ENCODE measurements at regions not wholly inside any gene's neighbourhood (a gene's known extent, or its start where the extent isn't known, plus 50 kb on each side); places are given as distances from the start of the nearest gene placed in this dataset.
"Not testable (repeated sequence)": the region's sequence is repeated elsewhere in the genome, so short reads cannot be mapped to it uniquely, and the experiment has no call there.

- peaks cover 50 to 53% of the 10 kb centered on the region in 2 donors for H3K27me3 Mint-ChIP-seq
- no peak overlapping the region for H3K27ac Mint-ChIP-seq
- no peaks in the 10 kb centered on the region for H3K36me3 Mint-ChIP-seq (ENCODE audit: insufficient read depth)
- ATAC-seq (replicated peaks), result no peak
- no peaks in the 10 kb centered on the region for H3K4me1 Mint-ChIP-seq (ENCODE audit: low read depth in 2 of 2)
- no peak for DNase-seq
- peaks cover 0 to 2% of the 10 kb centered on the region in 2 donors for H3K9me3 Mint-ChIP-seq
- H3K4me3 Mint-ChIP-seq, result no peak overlapping the region
These were observed 120.7 kb upstream of the WNT7A start for GRCh38 chr3:14000556-14000955.

- Mint-ChIP-seq H3K4me1 (ENCODE audit: low read depth in 2 of 2) (no peaks in the 10 kb centered on the region), H3K36me3 (ENCODE audit: insufficient read depth) (no peaks in the 10 kb centered on the region), H3K27ac (no peak overlapping the region), H3K9me3 (peaks cover 0 to 2% of the 10 kb centered on the region in 2 donors), H3K27me3 (peaks cover 47 to 50% of the 10 kb centered on the region in 2 donors), H3K4me3 (no peak overlapping the region)
- no peak for ATAC-seq (replicated peaks)
- DNase-seq, result no peak
These were observed 119.0 kb upstream of the WNT7A start for GRCh38 chr3:13998831-13999230.

GRCh38 chr3:13995216-13995615, 115.3 kb upstream of the WNT7A start:
- H3K4me1 Mint-ChIP-seq (ENCODE audit: low read depth in 2 of 2); H3K36me3 Mint-ChIP-seq (ENCODE audit: insufficient read depth); ATAC-seq (replicated peaks); DNase-seq; H3K27ac Mint-ChIP-seq; H3K9me3 Mint-ChIP-seq; H3K4me3 Mint-ChIP-seq: not testable (repeated sequence)
- H3K27me3 Mint-ChIP-seq, result peaks cover 36 to 40% of the 10 kb centered on the region in 2 donors

GRCh38 chr3:13988925-13989324, 109.1 kb upstream of the WNT7A start:
- not testable (repeated sequence) for H3K27ac Mint-ChIP-seq

GRCh38 chr3:13976469-13976868, 96.6 kb upstream of the WNT7A start:
- no peak for DNase-seq
- Mint-ChIP-seq H3K9me3 (peaks cover 0 to 6% of the 10 kb centered on the region in 2 donors), H3K27me3 (peaks cover 13 to 31% of the 10 kb centered on the region in 2 donors), H3K36me3 (ENCODE audit: insufficient read depth) (no peaks in the 10 kb centered on the region), H3K4me3 (no peak overlapping the region), H3K4me1 (ENCODE audit: low read depth in 2 of 2) (no peaks in the 10 kb centered on the region), H3K27ac (no peak overlapping the region)
- no peak for ATAC-seq (replicated peaks)

More at GRCh38 chr3:13988925-13989324, 109.1 kb upstream of the WNT7A start:
- H3K27me3 Mint-ChIP-seq, result peaks cover 41% of the 10 kb centered on the region in 2 donors
- H3K9me3 Mint-ChIP-seq; ATAC-seq (replicated peaks); DNase-seq; H3K4me1 Mint-ChIP-seq (ENCODE audit: low read depth in 2 of 2); H3K4me3 Mint-ChIP-seq; H3K36me3 Mint-ChIP-seq (ENCODE audit: insufficient read depth): not testable (repeated sequence)

- H3K27me3 Mint-ChIP-seq, result peaks cover 13 to 36% of the 10 kb centered on the region in 2 donors
- ATAC-seq (replicated peaks) (no peak), DNase-seq (no peak)
- no peaks in the 10 kb centered on the region for H3K36me3 Mint-ChIP-seq (ENCODE audit: insufficient read depth)
- peaks cover 0 to 8% of the 10 kb centered on the region in 2 donors for H3K9me3 Mint-ChIP-seq
- H3K27ac Mint-ChIP-seq, result no peak overlapping the region
- no peak overlapping the region for H3K4me3 Mint-ChIP-seq
- H3K4me1 Mint-ChIP-seq (ENCODE audit: low read depth in 2 of 2), result no peaks in the 10 kb centered on the region
These were observed 95.8 kb upstream of the WNT7A start for GRCh38 chr3:13975686-13976085.

- Mint-ChIP-seq H3K4me3 (no peak overlapping the region), H3K4me1 (ENCODE audit: low read depth in 2 of 2) (no peaks in the 10 kb centered on the region), H3K36me3 (ENCODE audit: insufficient read depth) (no peaks in the 10 kb centered on the region), H3K27ac (no peak overlapping the region), H3K9me3 (peaks cover 0 to 10% of the 10 kb centered on the region in 2 donors), H3K27me3 (peaks cover 22 to 33% of the 10 kb centered on the region in 2 donors)
- no peak for DNase-seq
- no peak for ATAC-seq (replicated peaks)
These were observed 93.0 kb upstream of the WNT7A start for GRCh38 chr3:13972679-13973379.

- ATAC-seq (replicated peaks), result no peak
- no peaks in the 10 kb centered on the region for H3K4me1 Mint-ChIP-seq (ENCODE audit: low read depth in 2 of 2)
- no peak overlapping the region for H3K4me3 Mint-ChIP-seq
- H3K36me3 Mint-ChIP-seq (ENCODE audit: insufficient read depth), result no peaks in the 10 kb centered on the region
- DNase-seq, result no peak
- no peak overlapping the region for H3K27ac Mint-ChIP-seq
- peaks cover 57 to 61% of the 10 kb centered on the region in 2 donors for H3K27me3 Mint-ChIP-seq
- H3K9me3 Mint-ChIP-seq, result peaks cover 0 to 5% of the 10 kb centered on the region in 2 donors
These were observed 86.4 kb upstream of the WNT7A start for GRCh38 chr3:13966302-13966701.

GRCh38 chr3:13963137-13963886, 83.4 kb upstream of the WNT7A start:
- Mint-ChIP-seq H3K9me3 (peaks cover 0 to 8% of the 10 kb centered on the region in 2 donors), H3K27me3 (peaks cover 63 to 65% of the 10 kb centered on the region in 2 donors), H3K27ac (no peak overlapping the region), H3K4me3 (no peak overlapping the region), H3K36me3 (ENCODE audit: insufficient read depth) (no peaks in the 10 kb centered on the region), H3K4me1 (ENCODE audit: low read depth in 2 of 2) (no peaks in the 10 kb centered on the region)
- ATAC-seq (replicated peaks) (no peak), DNase-seq (no peak)

- DNase-seq, result no peak
- Mint-ChIP-seq H3K36me3 (ENCODE audit: insufficient read depth) (no peaks in the 10 kb centered on the region), H3K4me1 (ENCODE audit: low read depth in 2 of 2) (no peaks in the 10 kb centered on the region), H3K9me3 (peaks cover 2 to 3% of the 10 kb centered on the region in 2 donors), H3K4me3 (no peak overlapping the region), H3K27ac (no peak overlapping the region), H3K27me3 (peaks cover 15 to 22% of the 10 kb centered on the region in 2 donors)
- ATAC-seq (replicated peaks), result no peak
These were observed 75.0 kb upstream of the WNT7A start for GRCh38 chr3:13954741-13955483.

- H3K27ac Mint-ChIP-seq, result no peak overlapping the region
- no peaks in the 10 kb centered on the region for H3K4me1 Mint-ChIP-seq (ENCODE audit: low read depth in 2 of 2)
- no peak overlapping the region for H3K4me3 Mint-ChIP-seq
These were observed 74.4 kb upstream of the WNT7A start for GRCh38 chr3:13954266-13954665.

GRCh38 chr3:13951184-13951583, 71.3 kb upstream of the WNT7A start:
- peaks cover 37 to 43% of the 10 kb centered on the region in 2 donors for H3K27me3 Mint-ChIP-seq
- no peak overlapping the region for H3K27ac Mint-ChIP-seq
- H3K9me3 Mint-ChIP-seq, result peaks cover 11 to 12% of the 10 kb centered on the region in 2 donors
- H3K36me3 Mint-ChIP-seq (ENCODE audit: insufficient read depth), result no peaks in the 10 kb centered on the region
- DNase-seq (no peak), ATAC-seq (replicated peaks) (no peak)
- no peak overlapping the region for H3K4me3 Mint-ChIP-seq
- no peaks in the 10 kb centered on the region for H3K4me1 Mint-ChIP-seq (ENCODE audit: low read depth in 2 of 2)

More at GRCh38 chr3:13954266-13954665, 74.4 kb upstream of the WNT7A start:
- DNase-seq (no peak), ATAC-seq (replicated peaks) (no peak)
- no peaks in the 10 kb centered on the region for H3K36me3 Mint-ChIP-seq (ENCODE audit: insufficient read depth)
- peaks cover 0 to 3% of the 10 kb centered on the region in 2 donors for H3K9me3 Mint-ChIP-seq
- H3K27me3 Mint-ChIP-seq, result peaks cover 15 to 18% of the 10 kb centered on the region in 2 donors

- no peak for ATAC-seq (replicated peaks)
- H3K4me3 Mint-ChIP-seq, result no peak overlapping the region
- H3K9me3 Mint-ChIP-seq, result peaks cover 11 to 18% of the 10 kb centered on the region in 2 donors
- no peak overlapping the region for H3K27ac Mint-ChIP-seq
- no peaks in the 10 kb centered on the region for H3K36me3 Mint-ChIP-seq (ENCODE audit: insufficient read depth)
- no peak for DNase-seq
- peaks cover 40 to 49% of the 10 kb centered on the region in 2 donors for H3K27me3 Mint-ChIP-seq
- H3K4me1 Mint-ChIP-seq (ENCODE audit: low read depth in 2 of 2), result no peaks in the 10 kb centered on the region
These were observed 70.2 kb upstream of the WNT7A start for GRCh38 chr3:13950042-13950441.
